ENCODE measurements at regions not wholly inside any gene's neighbourhood (a gene's known extent, or its start where the extent isn't known, plus 50 kb on each side); places are given as distances from the start of the nearest gene placed in this dataset.

GRCh38 chr16:80294172-80294571, 246.6 kb upstream of the DYNLRB2 start:
- no peak overlapping the region for H3K27ac ChIP-seq (replicated peaks in 1 of 4)
- intact Hi-C loops (cut with DNase I) = no loop called here
- 69% methylated on average over 3 of the region's 4 CpGs for WGBS
- TF ChIP-seq EP300 (IDR thresholded peaks at IDR 0.05) (no peak), POLR2AphosphoS5 (IDR thresholded peaks at IDR 0.05) (no peak), POLR2A (IDR thresholded peaks at IDR 0.05; ENCODE audit: low read depth) (no peak), CTCF (IDR thresholded peaks at IDR 0.05) (no peak)
- H3K4me3 ChIP-seq = no peak overlapping the region
- DNase-seq (ENCODE audit: extremely low spot score) = no peak
- H3K36me3 ChIP-seq = no peaks in the 10 kb centered on the region
- peaks cover 0 to 8% (median 3%) of the 10 kb centered on the region in 4 donors for H3K4me1 ChIP-seq
- no peaks in the 10 kb centered on the region for H3K9me3 ChIP-seq
- H3K27me3 ChIP-seq = no peaks in the 10 kb centered on the region

DNA sequence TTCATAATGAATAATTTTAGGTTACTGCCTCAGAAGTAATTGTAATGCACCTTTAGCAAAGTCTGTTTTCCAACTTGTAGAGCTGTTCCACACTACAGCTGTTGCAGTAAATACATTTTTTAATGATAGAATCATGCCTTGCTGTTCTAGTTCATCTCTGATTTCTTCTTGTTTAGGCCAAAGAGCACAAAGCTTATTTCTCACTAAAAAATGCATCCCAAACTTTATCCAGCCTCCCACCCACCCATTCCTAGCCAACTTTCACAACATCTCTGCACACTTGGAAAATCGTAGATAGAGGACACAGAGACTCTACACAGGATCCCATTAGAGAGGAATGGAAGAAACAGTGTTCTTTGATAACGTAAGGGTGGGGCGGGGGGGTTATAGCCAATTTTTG, 252.2 kb upstream of the DYNLRB2 start:
- Histone ChIP-seq H3K4me1 (no peaks in the 10 kb centered on the region), H3K27me3 (no peaks in the 10 kb centered on the region), H3K4me3 (no peak overlapping the region), H3K9me3 (no peaks in the 10 kb centered on the region), H3K36me3 (no peaks in the 10 kb centered on the region), H3K27ac (replicated peaks in 1 of 4) (no peak overlapping the region)
- no peak for DNase-seq (ENCODE audit: extremely low spot score)
- WGBS = 76% methylated on average over 3 of the region's 3 CpGs
- intact Hi-C loops (cut with DNase I) = no loop called here
- TF ChIP-seq POLR2A (IDR thresholded peaks at IDR 0.05; ENCODE audit: low read depth) (no peak), POLR2AphosphoS5 (IDR thresholded peaks at IDR 0.05) (no peak), CTCF (IDR thresholded peaks at IDR 0.05) (no peak), EP300 (IDR thresholded peaks at IDR 0.05) (no peak)

DNA sequence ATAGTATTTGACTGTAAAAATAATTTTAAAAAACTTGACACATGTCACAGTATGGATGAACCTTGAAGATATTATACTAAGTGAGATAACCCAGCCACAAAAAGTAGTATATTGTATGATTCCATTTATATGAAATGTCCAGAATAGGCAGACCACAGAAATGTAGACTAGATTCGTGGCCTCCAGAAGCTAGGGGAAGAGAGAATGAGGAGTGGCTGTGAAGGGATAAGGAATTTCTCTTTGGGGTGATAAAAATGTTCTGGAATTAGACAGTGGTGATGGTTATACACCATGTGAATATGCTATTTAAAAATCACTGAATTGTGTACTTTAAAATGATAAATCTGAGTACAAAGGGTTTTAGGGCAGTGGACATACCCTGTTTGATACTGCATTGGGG, 253.1 kb upstream of the DYNLRB2 start:
- Histone ChIP-seq H3K36me3 (no peaks in the 10 kb centered on the region), H3K9me3 (no peaks in the 10 kb centered on the region), H3K27me3 (no peaks in the 10 kb centered on the region), H3K27ac (replicated peaks in 1 of 4) (no peak overlapping the region), H3K4me1 (no peaks in the 10 kb centered on the region), H3K4me3 (no peak overlapping the region)
- TF ChIP-seq POLR2AphosphoS5 (IDR thresholded peaks at IDR 0.05) (no peak), POLR2A (IDR thresholded peaks at IDR 0.05; ENCODE audit: low read depth) (no peak), EP300 (IDR thresholded peaks at IDR 0.05) (no peak), CTCF (IDR thresholded peaks at IDR 0.05) (no peak)
- DNase-seq (ENCODE audit: extremely low spot score) = no peak
- WGBS = 88% methylated on average over 1 of the region's 1 CpG
- intact Hi-C loops (cut with DNase I) = no loop called here

GRCh38 chr16:80285104-80285503, 255.7 kb upstream of the DYNLRB2 start:
- Histone ChIP-seq H3K9me3 (no peaks in the 10 kb centered on the region), H3K36me3 (no peaks in the 10 kb centered on the region), H3K27me3 (no peaks in the 10 kb centered on the region), H3K27ac (replicated peaks in 1 of 4) (no peak overlapping the region), H3K4me1 (no peaks in the 10 kb centered on the region), H3K4me3 (no peak overlapping the region)
- DNase-seq (ENCODE audit: extremely low spot score) = no peak
- TF ChIP-seq POLR2AphosphoS5 (IDR thresholded peaks at IDR 0.05) (no peak), POLR2A (IDR thresholded peaks at IDR 0.05; ENCODE audit: low read depth) (no peak), EP300 (IDR thresholded peaks at IDR 0.05) (no peak), CTCF (IDR thresholded peaks at IDR 0.05) (no peak)
- intact Hi-C loops (cut with DNase I) = no loop called here
- WGBS = 66% methylated on average over 2 of the region's 2 CpGs

All from esophagus muscularis mucosa (tissue), 4 donors.